Activated T-helper 1 cell treated with anti-CD3 and anti-CD28 coated beads, Interleukin-12 subunit alpha, Interleukin-12 subunit beta, Interleukin-2, Interleukin-4 antibody, amounts not matched to agents 30 ng/mL and 10 ng/mL and 1 ng/mL, durations not matched to agents 14 hours and 24 hours and 36 hours (primary cell): ENCODE measurements at regions not wholly inside any gene's neighbourhood (a gene's known extent, or its start where the extent isn't known, plus 50 kb on each side); places are given as distances from the start of the nearest gene placed in this dataset.

ENCODE experiments used
- DNase-seq: peaks from one replicate; pipeline ENCODE4 v3.0.0; 2021; ENCODE audit warnings: low spot score
- H3K27ac Mint-ChIP-seq: one replicate; pipeline ENCODE4 v1.8.0; 2021; ENCODE audit warnings: mild to moderate bottlenecking, mixed read lengths
- H3K27me3 Mint-ChIP-seq: one replicate; pipeline ENCODE4 v1.8.0; 2022; ENCODE audit warnings: mild to moderate bottlenecking, moderate library complexity, mixed read lengths; ENCODE audit not compliant: insufficient read depth
- H3K36me3 Mint-ChIP-seq: one replicate; pipeline ENCODE4 v1.8.0; 2021; ENCODE audit warnings: low read depth, mixed read lengths
- H3K4me1 Mint-ChIP-seq: one replicate; pipeline ENCODE4 v1.8.0; 2021; ENCODE audit warnings: low read depth, mixed read lengths
- H3K4me3 Mint-ChIP-seq: one replicate; pipeline ENCODE4 v1.8.0; 2021; ENCODE audit warnings: mild to moderate bottlenecking, moderate library complexity, mixed read lengths
- H3K9me3 Mint-ChIP-seq: one replicate; pipeline ENCODE4 v1.8.0; 2021; ENCODE audit warnings: mixed read lengths
- intact Hi-C: fragments of 100-400 bp; cut with micrococcal nuclease; formaldehyde crosslinking; loops from one replicate; pipeline ENCODE4 v1.15.1; 2024

DNA sequence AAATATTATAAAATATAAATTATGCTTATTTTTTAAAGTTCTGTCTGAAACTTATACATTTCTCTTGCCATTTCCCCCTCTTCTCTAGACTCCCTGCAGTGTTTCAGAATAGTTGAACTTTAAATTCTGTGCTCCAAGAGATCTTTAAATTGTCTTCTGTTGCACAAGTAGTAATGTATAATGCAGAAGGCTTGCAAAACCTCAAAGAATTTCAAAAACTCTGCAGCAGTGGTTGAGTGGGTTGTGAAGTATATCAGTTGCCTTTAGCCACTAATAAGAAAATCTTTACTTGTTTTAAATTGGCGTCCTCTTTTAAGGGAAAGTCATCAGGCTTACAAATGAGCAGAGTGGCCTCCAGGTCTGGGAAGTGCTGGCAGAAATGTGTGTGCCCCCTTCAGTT lies 1153.3 kb upstream of the PABPC4L start:
- Mint-ChIP-seq H3K27me3 (no peaks in the 10 kb centered on the region), H3K9me3 (no peaks in the 10 kb centered on the region), H3K4me1 (no peaks in the 10 kb centered on the region)

GRCh38 chr4:135353008-135353407 lies 1151.4 kb upstream of the PABPC4L start:
- no peak for DNase-seq
- Mint-ChIP-seq H3K9me3 (no peaks in the 10 kb centered on the region), H3K27me3 (no peaks in the 10 kb centered on the region), H3K36me3 (no peaks in the 10 kb centered on the region), H3K4me3 (no peak overlapping the region), H3K27ac (no peak overlapping the region), H3K4me1 (no peaks in the 10 kb centered on the region)
- intact Hi-C loops: no loop called here

More for the DNA sequence above, 1153.3 kb upstream of the PABPC4L start:
- no peak for DNase-seq
- H3K36me3 Mint-ChIP-seq: no peaks in the 10 kb centered on the region
- intact Hi-C loops: no loop called here
- no peak overlapping the region for H3K4me3 Mint-ChIP-seq
- no peak overlapping the region for H3K27ac Mint-ChIP-seq

DNA sequence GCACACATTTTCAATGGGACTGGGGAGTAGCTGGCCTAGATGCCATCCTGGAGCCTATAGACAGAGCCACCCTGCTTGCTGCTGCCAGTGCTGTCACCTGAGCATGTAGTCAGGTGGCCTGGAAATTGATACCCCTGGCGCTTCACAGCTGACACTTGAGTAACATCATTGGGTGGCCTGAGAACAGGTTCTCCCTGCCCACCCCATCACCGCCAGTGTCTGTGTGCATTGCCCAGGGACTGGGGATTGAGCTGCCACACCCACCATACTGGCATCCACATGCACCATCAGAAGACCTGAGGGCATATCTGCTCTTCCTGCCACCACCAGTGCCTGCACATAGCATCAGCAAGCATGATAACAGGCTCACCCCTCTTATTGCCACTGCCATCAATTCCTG lies 1142.9 kb upstream of the PABPC4L start:
- intact Hi-C loops: no loop called here
- Mint-ChIP-seq H3K4me1 (no peaks in the 10 kb centered on the region), H3K4me3 (no peak overlapping the region), H3K27ac (no peak overlapping the region), H3K9me3 (peaks cover 4% of the 10 kb centered on the region), H3K27me3 (no peaks in the 10 kb centered on the region), H3K36me3 (no peaks in the 10 kb centered on the region)
- DNase-seq: no peak

DNA sequence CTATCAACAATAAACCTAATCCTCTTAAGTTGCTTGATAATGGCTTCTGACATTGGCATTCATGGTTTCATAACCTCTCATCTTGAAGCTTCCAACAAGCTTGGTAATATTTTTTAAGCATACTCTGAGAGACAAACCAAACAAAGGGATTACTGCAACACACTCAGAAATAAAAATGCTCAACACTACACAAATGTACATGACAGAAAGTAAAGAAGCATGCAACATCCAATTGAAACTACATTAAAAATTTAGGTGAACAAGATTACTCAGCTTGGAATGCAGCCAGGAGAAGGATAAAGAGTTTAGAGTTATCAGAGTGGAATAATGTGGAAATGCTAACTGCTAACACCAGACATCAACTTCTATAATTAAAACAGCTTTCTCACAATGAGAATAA lies 1136.6 kb upstream of the PABPC4L start:
- H3K9me3 Mint-ChIP-seq: no peaks in the 10 kb centered on the region
- H3K4me3 Mint-ChIP-seq: no peak overlapping the region
- H3K27me3 Mint-ChIP-seq: no peaks in the 10 kb centered on the region
- H3K27ac Mint-ChIP-seq: no peak overlapping the region
- H3K4me1 Mint-ChIP-seq: no peaks in the 10 kb centered on the region
- H3K36me3 Mint-ChIP-seq: no peaks in the 10 kb centered on the region
- intact Hi-C loops: no loop called here
- no peak for DNase-seq

DNA sequence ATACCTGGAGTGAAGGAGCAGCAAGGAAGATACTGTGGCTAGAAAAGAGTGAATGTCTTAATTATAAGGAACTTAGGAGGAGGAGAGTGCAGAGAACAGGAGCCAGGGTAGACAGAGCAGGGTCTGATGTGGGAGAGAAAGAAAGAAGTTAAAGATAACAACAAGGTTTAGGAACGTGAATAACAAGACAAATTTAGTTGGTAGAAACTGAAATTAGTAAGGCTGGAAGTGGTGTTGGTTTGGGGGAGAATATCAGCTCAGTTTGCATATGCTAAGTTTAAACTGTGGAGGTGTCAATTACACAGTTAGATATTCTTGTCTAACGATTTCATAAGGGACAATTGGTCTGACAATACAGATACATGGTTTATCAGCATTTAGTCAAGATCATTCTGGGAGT lies 1123.7 kb upstream of the PABPC4L start:
- no peak overlapping the region for H3K27ac Mint-ChIP-seq

GRCh38 chr4:135319685-135320084 lies 1118.1 kb upstream of the PABPC4L start:
- intact Hi-C loops: no loop called here
- H3K4me1 Mint-ChIP-seq: no peaks in the 10 kb centered on the region
- DNase-seq: no peak

More for the DNA sequence above, 1123.7 kb upstream of the PABPC4L start:
- Mint-ChIP-seq H3K4me3 (no peak overlapping the region), H3K27me3 (no peaks in the 10 kb centered on the region), H3K4me1 (no peaks in the 10 kb centered on the region), H3K36me3 (no peaks in the 10 kb centered on the region), H3K9me3 (peaks cover 5% of the 10 kb centered on the region)
- no peak for DNase-seq
- intact Hi-C loops: no loop called here

GRCh38 chr4:135316266-135316779 lies 1114.7 kb upstream of the PABPC4L start:
- Mint-ChIP-seq H3K4me3 (no peak overlapping the region), H3K4me1 (no peaks in the 10 kb centered on the region), H3K27me3 (no peaks in the 10 kb centered on the region), H3K9me3 (peaks cover 5% of the 10 kb centered on the region), H3K36me3 (no peaks in the 10 kb centered on the region), H3K27ac (no peak overlapping the region)
- DNase-seq: no peak
- intact Hi-C loops: no loop called here

More at GRCh38 chr4:135319685-135320084, 1118.1 kb upstream of the PABPC4L start:
- Mint-ChIP-seq H3K36me3 (no peaks in the 10 kb centered on the region), H3K27ac (no peak overlapping the region), H3K27me3 (no peaks in the 10 kb centered on the region), H3K9me3 (peaks cover 5% of the 10 kb centered on the region), H3K4me3 (no peak overlapping the region)

DNA sequence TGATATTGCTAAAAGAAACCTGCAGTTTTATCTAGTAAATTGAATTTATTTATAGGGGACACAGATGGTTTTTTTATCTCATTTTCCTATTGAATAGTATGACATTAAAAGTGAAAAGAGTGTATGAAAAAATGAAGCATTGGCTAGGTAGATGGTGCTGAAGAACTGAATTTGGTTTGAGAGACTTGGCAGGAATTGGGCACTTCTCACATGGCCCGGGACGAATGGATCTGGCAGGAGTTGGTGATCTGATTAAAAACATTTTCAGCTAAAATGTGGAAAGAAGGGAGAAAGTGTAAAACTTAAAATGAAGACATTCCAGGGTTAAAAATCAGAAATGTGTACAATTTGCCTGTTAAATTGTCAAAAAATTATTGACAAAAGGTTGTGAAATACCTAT lies 1088.5 kb upstream of the PABPC4L start:
- intact Hi-C loops: no loop called here
- no peak for DNase-seq
- no peak overlapping the region for H3K4me3 Mint-ChIP-seq
- no peaks in the 10 kb centered on the region for H3K4me1 Mint-ChIP-seq
- H3K27me3 Mint-ChIP-seq: no peaks in the 10 kb centered on the region
- no peak overlapping the region for H3K27ac Mint-ChIP-seq
- H3K36me3 Mint-ChIP-seq: no peaks in the 10 kb centered on the region
- H3K9me3 Mint-ChIP-seq: no peaks in the 10 kb centered on the region

DNA sequence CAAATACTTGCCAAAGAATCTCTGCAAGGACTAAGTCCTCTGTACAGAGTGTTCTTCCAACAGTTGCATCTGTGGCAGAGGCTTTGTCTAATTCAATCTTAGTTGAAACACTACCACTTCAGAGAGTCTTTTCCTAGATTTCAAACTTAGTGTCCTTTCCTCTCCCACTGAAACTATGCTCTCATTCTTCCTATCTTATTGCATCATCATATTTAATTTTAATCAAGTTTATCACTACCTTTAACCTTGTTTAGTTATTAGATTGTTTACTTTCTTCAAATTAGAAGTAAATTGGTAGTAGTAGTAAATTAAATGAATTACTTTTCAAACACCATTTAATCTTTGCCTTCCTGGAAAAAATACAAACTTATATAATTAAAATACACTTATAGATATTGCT lies 1082.3 kb upstream of the PABPC4L start:
- DNase-seq: no peak
- H3K4me3 Mint-ChIP-seq: no peak overlapping the region
- H3K27me3 Mint-ChIP-seq: no peaks in the 10 kb centered on the region
- no peaks in the 10 kb centered on the region for H3K9me3 Mint-ChIP-seq
- H3K27ac Mint-ChIP-seq: no peak overlapping the region
- no peaks in the 10 kb centered on the region for H3K4me1 Mint-ChIP-seq
- intact Hi-C loops: no loop called here
- H3K36me3 Mint-ChIP-seq: no peaks in the 10 kb centered on the region

DNA sequence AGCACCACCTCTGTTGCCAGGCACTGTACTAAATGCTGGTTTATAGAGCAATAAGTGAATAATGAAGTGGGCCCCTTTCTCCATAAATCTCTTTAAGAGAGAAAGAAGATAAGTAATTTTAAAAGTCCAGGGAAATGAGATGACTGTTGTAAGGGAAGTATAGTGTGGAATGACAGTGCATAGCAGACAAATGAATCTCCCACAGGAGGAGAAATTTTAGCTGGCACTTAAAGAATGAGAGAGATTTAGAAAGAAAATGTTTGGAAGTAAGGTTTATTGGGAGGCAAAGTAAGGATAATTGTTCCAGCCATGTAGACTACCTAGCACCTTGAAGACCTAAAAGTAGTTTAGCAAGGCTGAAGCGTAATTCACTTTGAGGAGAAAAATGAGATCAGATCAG lies 1081.1 kb upstream of the PABPC4L start:
- H3K36me3 Mint-ChIP-seq: no peaks in the 10 kb centered on the region
- DNase-seq: no peak
- H3K9me3 Mint-ChIP-seq: no peaks in the 10 kb centered on the region
- H3K27ac Mint-ChIP-seq: no peak overlapping the region
- intact Hi-C loops: no loop called here
- no peaks in the 10 kb centered on the region for H3K4me1 Mint-ChIP-seq
- H3K4me3 Mint-ChIP-seq: no peak overlapping the region
- no peaks in the 10 kb centered on the region for H3K27me3 Mint-ChIP-seq

DNA sequence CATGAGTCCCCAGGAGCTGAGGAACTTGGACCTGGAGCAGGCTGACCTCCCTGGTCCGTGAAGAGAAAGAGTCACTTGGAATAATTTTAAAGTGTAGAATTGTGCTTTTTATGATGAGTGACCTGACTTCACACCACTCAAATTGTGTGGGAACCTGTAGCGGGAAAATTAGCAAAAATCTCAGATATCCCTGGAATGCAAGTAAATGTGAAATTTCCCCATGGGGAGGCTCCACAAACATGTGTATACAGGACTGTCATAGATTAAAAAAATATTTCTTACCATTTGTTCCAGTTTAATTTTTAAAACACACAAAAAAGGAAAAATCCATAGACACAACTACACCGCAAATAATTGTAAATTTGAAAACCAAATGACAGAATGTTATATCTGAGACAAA lies 1079.6 kb upstream of the PABPC4L start:
- no peak overlapping the region for H3K27ac Mint-ChIP-seq
- intact Hi-C loops: no loop called here
- H3K4me3 Mint-ChIP-seq: no peak overlapping the region

GRCh38 chr4:135277980-135278315 lies 1076.4 kb upstream of the PABPC4L start:
- H3K36me3 Mint-ChIP-seq: no peaks in the 10 kb centered on the region
- no peak overlapping the region for H3K4me3 Mint-ChIP-seq
- H3K27me3 Mint-ChIP-seq: no peaks in the 10 kb centered on the region
- no peak overlapping the region for H3K27ac Mint-ChIP-seq
- H3K9me3 Mint-ChIP-seq: no peaks in the 10 kb centered on the region
- no peaks in the 10 kb centered on the region for H3K4me1 Mint-ChIP-seq
- no peak for DNase-seq
- intact Hi-C loops: no loop called here

More for the DNA sequence above, 1079.6 kb upstream of the PABPC4L start:
- H3K9me3 Mint-ChIP-seq: no peaks in the 10 kb centered on the region
- H3K4me1 Mint-ChIP-seq: no peaks in the 10 kb centered on the region
- no peaks in the 10 kb centered on the region for H3K36me3 Mint-ChIP-seq
- H3K27me3 Mint-ChIP-seq: no peaks in the 10 kb centered on the region
- DNase-seq: no peak

GRCh38 chr4:135277068-135277979 lies 1075.7 kb upstream of the PABPC4L start:
- no peaks in the 10 kb centered on the region for H3K27me3 Mint-ChIP-seq
- no peaks in the 10 kb centered on the region for H3K4me1 Mint-ChIP-seq

More at GRCh38 chr4:135277068-135277979, 1075.7 kb upstream of the PABPC4L start:
- Mint-ChIP-seq H3K27ac (no peak overlapping the region), H3K9me3 (no peaks in the 10 kb centered on the region), H3K36me3 (no peaks in the 10 kb centered on the region), H3K4me3 (no peak overlapping the region)
- DNase-seq: no peak
- intact Hi-C loops: no loop called here
